Transverse colon (tissue), 3 donors: ENCODE measurements at regions not wholly inside any gene's neighbourhood (a gene's known extent, or its start where the extent isn't known, plus 50 kb on each side); places are given as distances from the start of the nearest gene placed in this dataset.

ENCODE experiments used
- EP300 ChIP-seq: sonication (generic); formaldehyde crosslinking; IDR thresholded peaks from one replicate; pipeline ENCODE4 v1.6.1; 2017; ENCODE audit warnings: antibody characterized with exemption, low read depth
- POLR2A ChIP-seq: fragments of 450-650 bp; IDR thresholded peaks from one replicate; pipeline ENCODE4 v1.6.1; 2016; ENCODE audit warnings: antibody characterized with exemption, mild to moderate bottlenecking, moderate library complexity
- TF ChIP-seq, protein P1 (sequence below), 5 experiments: fragments of 200-600 bp in 3 of 5; fragments of 450-650 bp in 2 of 5; sonication (generic) in 3 of 5; IDR thresholded peaks; 1 replicate in 2 of 5; 2 replicates in 3 of 5; pipeline ENCODE4 v1.5.1; 2016 to 2017; ENCODE audit warnings: antibody characterized with exemption in 5 of 5, inconsistent platforms in 3 of 5, mild to moderate bottlenecking in 2 of 5, moderate library complexity in 1 of 5

GRCh38 chr3:164477403-164477802 lies 600.9 kb downstream of the SI start:
- TF ChIP-seq POLR2A (no peak), EP300 (no peak)
- TF ChIP-seq, protein P1, sequence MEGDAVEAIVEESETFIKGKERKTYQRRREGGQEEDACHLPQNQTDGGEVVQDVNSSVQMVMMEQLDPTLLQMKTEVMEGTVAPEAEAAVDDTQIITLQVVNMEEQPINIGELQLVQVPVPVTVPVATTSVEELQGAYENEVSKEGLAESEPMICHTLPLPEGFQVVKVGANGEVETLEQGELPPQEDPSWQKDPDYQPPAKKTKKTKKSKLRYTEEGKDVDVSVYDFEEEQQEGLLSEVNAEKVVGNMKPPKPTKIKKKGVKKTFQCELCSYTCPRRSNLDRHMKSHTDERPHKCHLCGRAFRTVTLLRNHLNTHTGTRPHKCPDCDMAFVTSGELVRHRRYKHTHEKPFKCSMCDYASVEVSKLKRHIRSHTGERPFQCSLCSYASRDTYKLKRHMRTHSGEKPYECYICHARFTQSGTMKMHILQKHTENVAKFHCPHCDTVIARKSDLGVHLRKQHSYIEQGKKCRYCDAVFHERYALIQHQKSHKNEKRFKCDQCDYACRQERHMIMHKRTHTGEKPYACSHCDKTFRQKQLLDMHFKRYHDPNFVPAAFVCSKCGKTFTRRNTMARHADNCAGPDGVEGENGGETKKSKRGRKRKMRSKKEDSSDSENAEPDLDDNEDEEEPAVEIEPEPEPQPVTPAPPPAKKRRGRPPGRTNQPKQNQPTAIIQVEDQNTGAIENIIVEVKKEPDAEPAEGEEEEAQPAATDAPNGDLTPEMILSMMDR (IDR thresholded peaks at IDR 0.05), result no peak
